Aorta (tissue), 5 donors: ENCODE measurements at regions not wholly inside any gene's neighbourhood (a gene's known extent, or its start where the extent isn't known, plus 50 kb on each side); places are given as distances from the start of the nearest gene placed in this dataset.

ENCODE experiments used
- ATAC-seq: fragments of 200-7000 bp; cut with Tn5 transposase; one replicate; pipeline ENCODE4 v1.9.1; 2022; ENCODE audit warnings: moderate library complexity; ENCODE audit not compliant: low FRiP score
- DNase-seq, 2 donors: peaks; one replicate each; pipeline ENCODE4 v3.0.0-alpha.2; 2020
- H3K27ac ChIP-seq, 2 donors: one replicate each; pipeline ENCODE4 v1.5.1; 2013; ENCODE audit warnings: low read length in 2 of 2, mild to moderate bottlenecking in 2 of 2, moderate library complexity in 2 of 2, control low read depth in 1 of 2, inconsistent platforms in 1 of 2, low read depth in 1 of 2
- H3K27me3 ChIP-seq, 2 donors: one replicate each; pipeline ENCODE4 v1.6.1; 2013; ENCODE audit warnings: control low read depth in 1 of 2, low read length in 1 of 2, mild to moderate bottlenecking in 1 of 2, moderate library complexity in 1 of 2; ENCODE audit not compliant: insufficient read depth in 2 of 2, control insufficient read depth in 1 of 2
- H3K36me3 ChIP-seq, 2 donors: one replicate each; pipeline ENCODE4 v1.6.1; 2013; ENCODE audit warnings: control low read depth in 1 of 2, low read length in 1 of 2, mild to moderate bottlenecking in 1 of 2; ENCODE audit not compliant: insufficient read depth in 2 of 2, control insufficient read depth in 1 of 2
- H3K4me1 ChIP-seq, 2 donors: one replicate each; pipeline ENCODE4 v1.6.1; 2013; ENCODE audit warnings: low read length in 2 of 2, control low read depth in 1 of 2, mild to moderate bottlenecking in 1 of 2, moderate library complexity in 1 of 2; ENCODE audit not compliant: insufficient read depth in 2 of 2, control insufficient read depth in 1 of 2
- H3K4me3 ChIP-seq, 2 donors: one replicate each; pipeline ENCODE4 v1.5.1; 2013; ENCODE audit warnings: low read length in 2 of 2, control low read depth in 1 of 2, mild to moderate bottlenecking in 1 of 2
- H3K9me3 ChIP-seq: one replicate; pipeline ENCODE4 v1.6.1; 2013; ENCODE audit warnings: mild to moderate bottlenecking, low read length; ENCODE audit not compliant: control insufficient read depth
- WGBS, 2 donors: extraction: QIAGEN DNeasy Blood & Tissue Kit; methylation state at CpG; one replicate each; pipeline ENCODE4 v1.1.7; 2013; 5-methylcytosine and 5-hydroxymethylcytosine counted together
- intact Hi-C, 2 donors: fragments of 100-400 bp; cut with DNase I; formaldehyde crosslinking; loops; one replicate each; pipeline versions ENCODE4 v1.14.2 to v1.15.0; 2022
- donor health status: healthy with polysubstance abuse.
- donor health status: Bipolar disorder and iron deficiency.
- donor health status: DM: no; HTN: no; CAD: no.
- donor health status: DM: no; HTN: no; CAD: no.
- donor health status: DM: yes; HTN: yes; CAD: no.

GRCh38 chr3:168843481-168843880 is 747.8 kb upstream of the GOLIM4 start:
- Histone ChIP-seq H3K27ac (no peak overlapping the region), H3K4me3 (no peak overlapping the region), H3K27me3 (no peaks in the 10 kb centered on the region), H3K36me3 (no peaks in the 10 kb centered on the region), H3K4me1 (no peaks in the 10 kb centered on the region), H3K9me3 (no peaks in the 10 kb centered on the region)
- intact Hi-C loops, result no loop called here
- 62 to 64% methylated on average over 2 of the region's 2 CpGs for WGBS, 2 donors
- DNase-seq (no peak), ATAC-seq (no peak)

- ATAC-seq (no peak), DNase-seq (no peak)
- Histone ChIP-seq H3K36me3 (no peaks in the 10 kb centered on the region), H3K4me1 (no peaks in the 10 kb centered on the region), H3K27ac (no peak overlapping the region), H3K9me3 (no peaks in the 10 kb centered on the region), H3K4me3 (no peak overlapping the region), H3K27me3 (no peaks in the 10 kb centered on the region)
- 69 to 73% methylated on average over 1 of the region's 1 CpG for WGBS, 2 donors
- intact Hi-C loops, result no loop called here
Observed at GRCh38 chr3:168839653-168840052, 743.9 kb upstream of the GOLIM4 start.

GRCh38 chr3:168834558-168834957 is 738.8 kb upstream of the GOLIM4 start:
- ATAC-seq, result no peak
- no peak overlapping the region for H3K4me3 ChIP-seq
- 93 to 96% methylated on average over 1 of the region's 1 CpG for WGBS, 2 donors
- H3K36me3 ChIP-seq, result no peaks in the 10 kb centered on the region
- H3K9me3 ChIP-seq, result no peaks in the 10 kb centered on the region
- no peaks in the 10 kb centered on the region for H3K4me1 ChIP-seq
- H3K27me3 ChIP-seq, result peaks cover 0 to 2% of the 10 kb centered on the region in 2 donors
- no peak overlapping the region for H3K27ac ChIP-seq
- DNase-seq, result no peak
- intact Hi-C loops, result no loop called here

GRCh38 chr3:168828943-168829342 is 733.2 kb upstream of the GOLIM4 start:
- intact Hi-C loops, result no loop called here
- Histone ChIP-seq H3K36me3 (no peaks in the 10 kb centered on the region), H3K27ac (no peak overlapping the region), H3K4me3 (no peak overlapping the region), H3K9me3 (no peaks in the 10 kb centered on the region), H3K27me3 (peaks cover 0 to 2% of the 10 kb centered on the region in 2 donors), H3K4me1 (no peaks in the 10 kb centered on the region)
- WGBS, 2 donors, result 63 to 68% methylated on average over 5 of the region's 5 CpGs
- DNase-seq, result no peak
- ATAC-seq, result no peak

GRCh38 chr3:168828536-168828935 is 732.8 kb upstream of the GOLIM4 start:
- H3K36me3 ChIP-seq, result no peaks in the 10 kb centered on the region
- H3K27me3 ChIP-seq, result peaks cover 0 to 2% of the 10 kb centered on the region in 2 donors
- ATAC-seq (no peak), DNase-seq (no peak)
- WGBS, 2 donors, result 59 to 65% methylated on average over 1 of the region's 1 CpG
- no peaks in the 10 kb centered on the region for H3K9me3 ChIP-seq
- no peaks in the 10 kb centered on the region for H3K4me1 ChIP-seq
- H3K27ac ChIP-seq, result no peak overlapping the region
- H3K4me3 ChIP-seq, result no peak overlapping the region
- intact Hi-C loops, result no loop called here

- H3K27me3 ChIP-seq, result peaks cover 0 to 2% of the 10 kb centered on the region in 2 donors
- no peaks in the 10 kb centered on the region for H3K4me1 ChIP-seq
- H3K4me3 ChIP-seq, result no peak overlapping the region
- no peak overlapping the region for H3K27ac ChIP-seq
- WGBS, 2 donors, result 76 to 85% methylated on average over 4 of the region's 4 CpGs
- ATAC-seq, result no peak
- intact Hi-C loops, result no loop called here
- no peaks in the 10 kb centered on the region for H3K36me3 ChIP-seq
- DNase-seq, result no peak
- no peaks in the 10 kb centered on the region for H3K9me3 ChIP-seq
Observed at GRCh38 chr3:168828014-168828413, 732.3 kb upstream of the GOLIM4 start.

GRCh38 chr3:168824107-168824506 is 728.4 kb upstream of the GOLIM4 start:
- Histone ChIP-seq H3K4me3 (no peak overlapping the region), H3K27ac (no peak overlapping the region), H3K9me3 (no peaks in the 10 kb centered on the region), H3K36me3 (no peaks in the 10 kb centered on the region), H3K4me1 (no peaks in the 10 kb centered on the region), H3K27me3 (peaks cover 0 to 5% of the 10 kb centered on the region in 2 donors)
- 74 to 83% methylated on average over 2 of the region's 2 CpGs for WGBS, 2 donors
- no peak for ATAC-seq
- DNase-seq, result no peak
- intact Hi-C loops, result no loop called here

- no peak overlapping the region for H3K4me3 ChIP-seq
- H3K27me3 ChIP-seq, result peaks cover 0 to 5% of the 10 kb centered on the region in 2 donors
- DNase-seq, result no peak
- no peaks in the 10 kb centered on the region for H3K36me3 ChIP-seq
- H3K4me1 ChIP-seq, result no peaks in the 10 kb centered on the region
- no peak for ATAC-seq
- WGBS, 2 donors, result 89% methylated on average over 5 of the region's 5 CpGs
- intact Hi-C loops, result no loop called here
- H3K9me3 ChIP-seq, result no peaks in the 10 kb centered on the region
- no peak overlapping the region for H3K27ac ChIP-seq
Observed at GRCh38 chr3:168823466-168823865, 727.7 kb upstream of the GOLIM4 start.

- DNase-seq, result no peak
- 77 to 85% methylated on average over 8 of the region's 8 CpGs for WGBS, 2 donors
- Histone ChIP-seq H3K27me3 (peaks cover 0 to 5% of the 10 kb centered on the region in 2 donors), H3K9me3 (no peaks in the 10 kb centered on the region), H3K27ac (no peak overlapping the region), H3K36me3 (no peaks in the 10 kb centered on the region), H3K4me1 (no peaks in the 10 kb centered on the region), H3K4me3 (no peak overlapping the region)
- intact Hi-C loops, result no loop called here
- ATAC-seq, result no peak
Observed at GRCh38 chr3:168820810-168821415, 725.2 kb upstream of the GOLIM4 start.
